ENCODE measurements at regions not wholly inside any gene's neighbourhood (a gene's known extent, or its start where the extent isn't known, plus 50 kb on each side); places are given as distances from the start of the nearest gene placed in this dataset.

- intact Hi-C loops (cut with DNase I), result no loop called here
- Histone ChIP-seq H3K36me3 (no peaks in the 10 kb centered on the region), H3K27me3 (peaks cover 0 to 34% (median 0%) of the 10 kb centered on the region in 9 donors), H3K27ac (no peak overlapping the region), H3K9me3 (no peaks in the 10 kb centered on the region), H3K4me1 (peaks cover 0 to 18% (median 0%) of the 10 kb centered on the region in 12 donors), H3K4me3 (no peak overlapping the region)
- TF ChIP-seq POLR2A (IDR thresholded peaks at IDR 0.05), result no peak
- no peak for TF ChIP-seq CTCF (IDR thresholded peaks at IDR 0.05)
- peak in 3 of 5 donors; percentile 11 to 23 (median 16) for DNase-seq
- 69 to 77% (median 73%) methylated on average over 13 to 14 of the region's 14 CpGs for WGBS, 4 donors
- ATAC-seq, result no peak
Observed at GRCh38 chr2:239811111-239811781, 213.9 kb downstream of the NDUFA10 start.

- no peak for TF ChIP-seq CTCF (IDR thresholded peaks at IDR 0.05)
- no peak for TF ChIP-seq POLR2A (IDR thresholded peaks at IDR 0.05)
- ATAC-seq, result no peak
- H3K36me3 ChIP-seq, result no peaks in the 10 kb centered on the region
- H3K4me1 ChIP-seq, result peaks cover 0 to 9% (median 0%) of the 10 kb centered on the region in 12 donors
- H3K27me3 ChIP-seq, result peaks cover 0 to 31% (median 0%) of the 10 kb centered on the region in 9 donors
- intact Hi-C loops (cut with DNase I), result no loop called here
- WGBS, 4 donors, result 27 to 62% (median 50%) methylated on average over 4 to 11 of the region's 11 CpGs
- no peak overlapping the region for H3K27ac ChIP-seq
- no peaks in the 10 kb centered on the region for H3K9me3 ChIP-seq
- DNase-seq, result peak in 3 of 5 donors; percentile 6 to 45 (median 7)
- H3K4me3 ChIP-seq, result no peak overlapping the region
Observed at GRCh38 chr2:239809391-239809790, 215.8 kb downstream of the NDUFA10 start.

- no peak for TF ChIP-seq CTCF (IDR thresholded peaks at IDR 0.05)
- TF ChIP-seq POLR2A (IDR thresholded peaks at IDR 0.05), result no peak
- 85 to 96% (median 92%) methylated on average over 10 of the region's 10 CpGs for WGBS, 4 donors
- H3K4me1 ChIP-seq, result no peaks in the 10 kb centered on the region
- peaks cover 0 to 21% (median 0%) of the 10 kb centered on the region in 9 donors for H3K27me3 ChIP-seq
- H3K36me3 ChIP-seq, result no peaks in the 10 kb centered on the region
- ATAC-seq, result no peak
- DNase-seq, result peak in 2 of 5 donors; percentile 2 to 4
- H3K9me3 ChIP-seq, result no peaks in the 10 kb centered on the region
- H3K4me3 ChIP-seq, result no peak overlapping the region
- intact Hi-C loops (cut with DNase I), result no loop called here
- no peak overlapping the region for H3K27ac ChIP-seq
Observed at GRCh38 chr2:239807568-239807967, 217.6 kb downstream of the NDUFA10 start.

- intact Hi-C loops (cut with DNase I), result no loop called here
- peaks cover 0 to 26% (median 0%) of the 10 kb centered on the region in 9 donors for H3K27me3 ChIP-seq
- no peaks in the 10 kb centered on the region for H3K4me1 ChIP-seq
- no peak for TF ChIP-seq POLR2A (IDR thresholded peaks at IDR 0.05)
- TF ChIP-seq CTCF (IDR thresholded peaks at IDR 0.05), result no peak
- H3K4me3 ChIP-seq, result no peak overlapping the region
- 84 to 87% (median 86%) methylated on average over 15 to 19 of the region's 19 CpGs for WGBS, 4 donors
- H3K36me3 ChIP-seq, result no peaks in the 10 kb centered on the region
- DNase-seq (peak in 2 of 5 donors; percentile 12 to 14), ATAC-seq (no peak)
- H3K27ac ChIP-seq, result no peak overlapping the region
- no peaks in the 10 kb centered on the region for H3K9me3 ChIP-seq
Observed at GRCh38 chr2:239806758-239807434, 218.2 kb downstream of the NDUFA10 start.
